ENCODE measurements at regions not wholly inside any gene's neighbourhood (a gene's known extent, or its start where the extent isn't known, plus 50 kb on each side); places are given as distances from the start of the nearest gene placed in this dataset.

- TF ChIP-seq CTCF (IDR thresholded peaks at IDR 0.05; ENCODE audit: control extremely low read depth in 1 of 3, insufficient read depth in 1 of 3, low read depth in 1 of 3, low read length in 3 of 3) (no peak), POLR2AphosphoS5 (IDR thresholded peaks at IDR 0.05; ENCODE audit: low read depth, low read length) (no peak), POLR2A (IDR thresholded peaks at IDR 0.05; ENCODE audit: control extremely low read depth in 1 of 2, low read depth in 2 of 2, low read length in 2 of 2) (no peak), RFX5 (IDR thresholded peaks at IDR 0.05; ENCODE audit: borderline replicate concordance, low read depth, low read length) (no peak)
Observed at GRCh38 chr3:88480822-88481221, 331.1 kb downstream of the C3orf38 start.

Measured in H1 (cell line).